ENCODE measurements at regions not wholly inside any gene's neighbourhood (a gene's known extent, or its start where the extent isn't known, plus 50 kb on each side); places are given as distances from the start of the nearest gene placed in this dataset.

DNA sequence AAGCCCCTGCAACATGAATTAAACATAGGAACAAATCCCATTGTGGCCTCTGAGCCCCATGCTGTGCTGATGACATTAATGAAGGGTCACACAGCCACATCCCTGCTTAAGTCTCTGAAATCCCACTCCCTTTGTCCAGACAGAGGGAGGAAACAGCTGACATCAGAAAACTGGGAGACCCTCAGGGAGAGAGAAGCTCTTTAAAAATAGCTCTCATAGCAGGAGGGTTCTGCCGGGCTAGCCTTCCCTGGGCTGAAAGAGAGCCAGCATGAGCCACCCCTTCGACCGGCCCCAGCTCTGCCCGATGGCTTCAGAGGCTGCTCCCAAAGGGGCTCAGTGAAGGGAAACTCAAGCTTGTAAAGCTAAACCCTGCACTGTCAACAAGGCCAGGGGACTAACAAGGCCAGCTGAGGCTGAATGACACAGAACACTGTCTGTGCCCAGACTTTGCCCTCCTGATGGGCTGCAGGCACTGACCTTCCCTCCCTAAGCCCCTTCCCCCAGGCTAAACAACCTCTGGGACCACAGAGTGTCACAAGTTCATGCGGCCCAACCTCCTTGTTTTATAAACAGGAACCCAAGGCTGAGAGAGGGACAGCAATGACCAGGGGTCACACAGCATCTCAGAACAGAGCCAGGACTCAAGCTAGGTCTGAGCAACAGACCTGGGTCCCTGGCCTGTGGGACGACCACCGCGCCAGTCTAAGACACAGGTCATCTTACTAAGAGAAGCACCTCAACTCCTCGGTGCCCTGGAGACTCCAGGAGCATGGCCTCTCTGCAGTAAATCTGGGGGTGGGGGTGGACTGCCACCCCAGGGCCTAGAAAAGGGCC lies 163.8 kb downstream of the CHST1 start:
- no peaks in the 10 kb centered on the region for H3K9me3 Mint-ChIP-seq
- H3K4me1 Mint-ChIP-seq (ENCODE audit: low read depth): no peaks in the 10 kb centered on the region
- DNase-seq (ENCODE audit: low spot score): no peak
- no peak overlapping the region for H3K27ac Mint-ChIP-seq
- no peaks in the 10 kb centered on the region for H3K36me3 Mint-ChIP-seq (ENCODE audit: low read depth)
- no peak overlapping the region for H3K4me3 Mint-ChIP-seq (ENCODE audit: low read depth)
- H3K27me3 Mint-ChIP-seq (ENCODE audit: low read depth): peaks cover 19% of the 10 kb centered on the region
- intact Hi-C loops (cut with micrococcal nuclease): no loop called here

GRCh38 chr11:45500451-45500850 lies 165.0 kb downstream of the CHST1 start:
- no peak for DNase-seq (ENCODE audit: low spot score)
- H3K4me1 Mint-ChIP-seq (ENCODE audit: low read depth): no peaks in the 10 kb centered on the region
- no peaks in the 10 kb centered on the region for H3K9me3 Mint-ChIP-seq
- no peak overlapping the region for H3K4me3 Mint-ChIP-seq (ENCODE audit: low read depth)
- intact Hi-C loops (cut with micrococcal nuclease): no loop called here
- no peak overlapping the region for H3K27ac Mint-ChIP-seq
- peaks cover 20% of the 10 kb centered on the region for H3K27me3 Mint-ChIP-seq (ENCODE audit: low read depth)
- no peaks in the 10 kb centered on the region for H3K36me3 Mint-ChIP-seq (ENCODE audit: low read depth)

DNA sequence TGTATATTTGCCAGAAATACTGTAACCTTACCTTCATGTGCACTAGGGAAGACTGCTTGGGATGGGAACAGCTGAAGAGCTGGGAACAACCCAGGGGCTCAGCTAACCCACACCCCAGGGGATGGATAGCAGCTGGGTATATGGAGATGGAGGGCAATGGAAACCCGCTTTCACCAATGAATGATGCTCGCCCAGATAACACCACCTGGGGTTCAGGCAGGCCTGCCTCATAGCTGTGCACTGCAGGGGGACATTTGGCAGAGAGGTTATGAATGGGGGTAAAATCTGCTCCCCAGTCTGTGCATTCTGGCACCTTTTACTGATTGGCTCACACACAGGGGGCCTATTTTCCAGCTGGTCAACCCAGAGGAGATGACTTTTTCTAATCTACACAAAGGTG lies 170.7 kb downstream of the CHST1 start:
- Mint-ChIP-seq H3K4me1 (ENCODE audit: low read depth) (no peaks in the 10 kb centered on the region), H3K36me3 (ENCODE audit: low read depth) (no peaks in the 10 kb centered on the region), H3K4me3 (ENCODE audit: low read depth) (no peak overlapping the region), H3K27me3 (ENCODE audit: low read depth) (peaks cover 28% of the 10 kb centered on the region), H3K27ac (no peak overlapping the region), H3K9me3 (no peaks in the 10 kb centered on the region)
- DNase-seq (ENCODE audit: low spot score): no peak
- intact Hi-C loops (cut with micrococcal nuclease): no loop called here

GRCh38 chr11:45489281-45489905 lies 176.0 kb downstream of the CHST1 start:
- Mint-ChIP-seq H3K27me3 (ENCODE audit: low read depth) (peaks cover 4% of the 10 kb centered on the region), H3K36me3 (ENCODE audit: low read depth) (no peaks in the 10 kb centered on the region), H3K9me3 (no peaks in the 10 kb centered on the region), H3K4me1 (ENCODE audit: low read depth) (no peaks in the 10 kb centered on the region), H3K27ac (no peak overlapping the region), H3K4me3 (ENCODE audit: low read depth) (no peak overlapping the region)
- intact Hi-C loops (cut with micrococcal nuclease): no loop called here
- no peak for DNase-seq (ENCODE audit: low spot score)

DNA sequence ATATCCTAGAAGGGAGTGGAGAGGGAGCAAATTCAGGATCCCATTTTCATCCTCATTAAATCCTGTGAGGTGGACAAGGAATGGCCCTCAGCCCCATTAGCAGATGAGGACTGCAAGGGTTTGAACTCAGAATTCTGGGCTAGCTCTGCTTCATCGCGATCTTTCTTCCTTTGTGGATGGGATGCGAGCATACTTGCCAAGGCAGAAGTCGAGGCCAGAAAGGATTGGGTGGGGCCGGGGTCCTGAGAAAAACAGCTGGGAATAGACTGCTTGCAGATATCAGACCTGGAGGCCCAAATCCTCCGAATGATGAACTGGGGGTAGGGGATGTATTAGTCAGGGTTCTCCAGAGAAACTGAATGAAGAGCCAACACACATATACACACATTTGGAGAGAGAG lies 179.0 kb downstream of the CHST1 start:
- Mint-ChIP-seq H3K9me3 (no peaks in the 10 kb centered on the region), H3K27ac (no peak overlapping the region), H3K36me3 (ENCODE audit: low read depth) (no peaks in the 10 kb centered on the region), H3K4me1 (ENCODE audit: low read depth) (no peaks in the 10 kb centered on the region), H3K4me3 (ENCODE audit: low read depth) (no peak overlapping the region), H3K27me3 (ENCODE audit: low read depth) (peaks cover 1% of the 10 kb centered on the region)
- no peak for DNase-seq (ENCODE audit: low spot score)
- intact Hi-C loops (cut with micrococcal nuclease): no loop called here

- H3K27ac Mint-ChIP-seq: no peak overlapping the region
- no peaks in the 10 kb centered on the region for H3K27me3 Mint-ChIP-seq (ENCODE audit: low read depth)
Measured at GRCh38 chr11:45485070-45485707, 180.2 kb downstream of the CHST1 start.

DNA sequence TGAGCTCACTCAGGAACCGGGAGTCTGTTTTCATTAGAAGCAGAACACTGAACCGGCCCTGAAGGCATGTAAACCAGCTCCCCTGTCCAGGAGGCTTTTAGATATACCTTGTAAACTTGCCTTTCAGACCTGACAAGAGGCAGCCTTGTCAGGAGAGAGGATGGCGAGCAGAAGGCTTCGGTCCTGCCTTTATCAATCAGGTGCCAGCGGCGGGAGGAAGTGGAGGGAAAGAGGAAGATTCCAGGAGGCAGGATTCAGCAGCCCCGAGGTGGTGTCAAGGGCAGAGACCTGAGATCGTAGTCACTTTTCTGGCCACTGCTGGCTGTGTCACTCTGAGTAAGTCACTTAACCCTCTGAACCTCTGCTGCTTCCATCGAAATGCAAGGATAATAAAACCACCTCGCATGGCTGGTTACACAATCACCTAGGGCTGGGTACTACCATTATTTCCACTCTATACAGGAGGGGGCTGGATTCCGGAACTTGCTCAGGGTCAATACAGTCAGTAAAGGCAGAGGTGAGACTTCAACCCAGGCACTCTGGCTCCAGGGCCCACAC lies 181.0 kb downstream of the CHST1 start:
- no peaks in the 10 kb centered on the region for H3K9me3 Mint-ChIP-seq
- no peaks in the 10 kb centered on the region for H3K27me3 Mint-ChIP-seq (ENCODE audit: low read depth)
- intact Hi-C loops (cut with micrococcal nuclease): no loop called here
- H3K27ac Mint-ChIP-seq: no peak overlapping the region
- H3K4me1 Mint-ChIP-seq (ENCODE audit: low read depth): no peaks in the 10 kb centered on the region
- H3K4me3 Mint-ChIP-seq (ENCODE audit: low read depth): no peak overlapping the region
- DNase-seq (ENCODE audit: low spot score): no peak
- H3K36me3 Mint-ChIP-seq (ENCODE audit: low read depth): no peaks in the 10 kb centered on the region

More at GRCh38 chr11:45485070-45485707, 180.2 kb downstream of the CHST1 start:
- no peaks in the 10 kb centered on the region for H3K36me3 Mint-ChIP-seq (ENCODE audit: low read depth)
- no peak for DNase-seq (ENCODE audit: low spot score)
- no peak overlapping the region for H3K4me3 Mint-ChIP-seq (ENCODE audit: low read depth)
- intact Hi-C loops (cut with micrococcal nuclease): no loop called here
- H3K9me3 Mint-ChIP-seq: no peaks in the 10 kb centered on the region
- H3K4me1 Mint-ChIP-seq (ENCODE audit: low read depth): no peaks in the 10 kb centered on the region

- Mint-ChIP-seq H3K27me3 (ENCODE audit: low read depth) (peaks cover 2% of the 10 kb centered on the region), H3K9me3 (no peaks in the 10 kb centered on the region), H3K36me3 (ENCODE audit: low read depth) (no peaks in the 10 kb centered on the region), H3K27ac (no peak overlapping the region), H3K4me3 (ENCODE audit: low read depth) (no peak overlapping the region), H3K4me1 (ENCODE audit: low read depth) (no peaks in the 10 kb centered on the region)
- intact Hi-C loops (cut with micrococcal nuclease): no loop called here
- no peak for DNase-seq (ENCODE audit: low spot score)
Measured at GRCh38 chr11:45483416-45483815, 182.0 kb downstream of the CHST1 start.

DNA sequence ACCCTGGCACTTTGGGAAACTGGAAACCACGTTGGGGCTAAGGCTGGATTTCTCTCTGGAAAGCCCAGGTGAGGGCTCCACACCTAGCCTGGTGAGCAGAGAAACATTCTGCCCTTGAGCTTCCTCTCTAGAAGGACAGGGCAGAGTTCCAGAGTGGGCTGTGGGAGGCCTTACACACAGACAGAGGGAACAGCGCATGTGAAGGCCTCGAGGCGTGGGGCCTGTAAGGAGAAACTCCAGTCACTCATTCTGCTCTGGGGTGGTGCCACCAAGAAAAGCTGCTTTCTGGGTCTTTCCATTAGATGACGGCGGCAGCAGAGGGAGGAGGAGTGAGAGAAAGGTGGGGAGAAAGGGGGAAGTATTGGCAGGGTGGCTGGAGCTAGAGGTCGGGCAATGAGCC lies 183.1 kb downstream of the CHST1 start:
- Mint-ChIP-seq H3K27ac (no peak overlapping the region), H3K4me1 (ENCODE audit: low read depth) (no peaks in the 10 kb centered on the region), H3K4me3 (ENCODE audit: low read depth) (no peak overlapping the region), H3K9me3 (no peaks in the 10 kb centered on the region), H3K36me3 (ENCODE audit: low read depth) (no peaks in the 10 kb centered on the region), H3K27me3 (ENCODE audit: low read depth) (peaks cover 2% of the 10 kb centered on the region)
- intact Hi-C loops (cut with micrococcal nuclease): no loop called here
- no peak for DNase-seq (ENCODE audit: low spot score)

DNA sequence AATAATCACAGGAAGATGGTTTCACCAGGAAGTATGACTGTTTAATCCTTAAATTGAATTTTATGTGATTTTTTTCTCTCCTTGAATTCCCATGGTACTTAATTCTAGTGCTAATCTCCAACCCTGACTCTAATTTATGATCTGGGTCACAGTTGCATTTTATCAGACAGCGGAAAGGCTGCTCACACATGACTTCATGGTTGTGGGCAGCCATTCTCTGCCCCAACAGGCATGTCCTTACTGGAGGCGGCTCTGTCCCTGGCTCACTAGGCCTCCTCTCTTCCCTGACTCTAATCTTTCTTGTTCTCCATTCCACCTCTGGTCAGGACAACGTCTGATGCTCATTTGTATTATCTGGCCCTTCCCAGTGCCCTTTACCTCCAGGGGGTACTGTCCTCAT lies 184.4 kb downstream of the CHST1 start:
- Mint-ChIP-seq H3K4me1 (ENCODE audit: low read depth) (no peaks in the 10 kb centered on the region), H3K27me3 (ENCODE audit: low read depth) (peaks cover 2% of the 10 kb centered on the region), H3K27ac (no peak overlapping the region), H3K36me3 (ENCODE audit: low read depth) (no peaks in the 10 kb centered on the region), H3K4me3 (ENCODE audit: low read depth) (no peak overlapping the region), H3K9me3 (no peaks in the 10 kb centered on the region)
- DNase-seq (ENCODE audit: low spot score): no peak
- intact Hi-C loops (cut with micrococcal nuclease): no loop called here

DNA sequence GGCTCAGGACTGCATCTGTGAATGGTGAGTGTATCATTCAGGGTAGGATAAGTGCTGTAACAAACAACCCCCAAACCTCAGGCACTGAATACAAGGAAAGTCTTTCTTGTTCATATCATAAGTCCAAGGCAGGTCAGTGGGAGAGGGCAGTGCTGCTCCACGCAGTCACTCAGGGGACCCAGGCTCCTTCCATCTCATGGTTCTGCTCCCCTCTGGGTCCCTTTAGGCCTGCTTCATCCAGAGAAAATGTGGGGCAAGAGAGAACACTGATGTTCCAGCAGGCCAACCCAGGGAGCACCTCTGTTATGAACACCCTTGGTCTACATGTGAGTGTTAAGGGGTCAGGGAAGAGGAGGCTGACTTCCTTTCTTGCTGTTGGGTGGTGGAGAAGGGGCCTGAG lies 187.8 kb downstream of the CHST1 start:
- H3K27ac Mint-ChIP-seq: no peak overlapping the region
- DNase-seq (ENCODE audit: low spot score): no peak
- no peaks in the 10 kb centered on the region for H3K4me1 Mint-ChIP-seq (ENCODE audit: low read depth)
- H3K36me3 Mint-ChIP-seq (ENCODE audit: low read depth): no peaks in the 10 kb centered on the region
- peaks cover 7% of the 10 kb centered on the region for H3K27me3 Mint-ChIP-seq (ENCODE audit: low read depth)
- no peak overlapping the region for H3K4me3 Mint-ChIP-seq (ENCODE audit: low read depth)
- no peaks in the 10 kb centered on the region for H3K9me3 Mint-ChIP-seq
- intact Hi-C loops (cut with micrococcal nuclease): no loop called here

- H3K27ac Mint-ChIP-seq: no peak overlapping the region
- intact Hi-C loops (cut with micrococcal nuclease): no loop called here
- no peaks in the 10 kb centered on the region for H3K36me3 Mint-ChIP-seq (ENCODE audit: low read depth)
- H3K4me3 Mint-ChIP-seq (ENCODE audit: low read depth): no peak overlapping the region
- no peak for DNase-seq (ENCODE audit: low spot score)
- H3K4me1 Mint-ChIP-seq (ENCODE audit: low read depth): no peaks in the 10 kb centered on the region
- H3K9me3 Mint-ChIP-seq: no peaks in the 10 kb centered on the region
- H3K27me3 Mint-ChIP-seq (ENCODE audit: low read depth): peaks cover 9% of the 10 kb centered on the region
Measured at GRCh38 chr11:45476126-45476525, 189.3 kb downstream of the CHST1 start.

- intact Hi-C loops (cut with micrococcal nuclease): no loop called here
- Mint-ChIP-seq H3K27ac (no peak overlapping the region), H3K4me1 (ENCODE audit: low read depth) (no peaks in the 10 kb centered on the region), H3K9me3 (no peaks in the 10 kb centered on the region), H3K4me3 (ENCODE audit: low read depth) (no peak overlapping the region), H3K36me3 (ENCODE audit: low read depth) (no peaks in the 10 kb centered on the region), H3K27me3 (ENCODE audit: low read depth) (peaks cover 9% of the 10 kb centered on the region)
- no peak for DNase-seq (ENCODE audit: low spot score)
Measured at GRCh38 chr11:45475173-45475572, 189.0 kb upstream of the SYT13 start.

Measured in activated T-helper 2 cell treated with anti-CD3 and anti-CD28 coated beads, Interferon-gamma antibody, Interleukin-2, Interleukin-4, amounts not matched to agents 10 μg/mL and 5 μg/mL and 100 μg/mL, durations not matched to agents 14 hours and 24 hours and 36 hours (primary cell).